GM19238 (cell line): ENCODE measurements at regions not wholly inside any gene's neighbourhood (a gene's known extent, or its start where the extent isn't known, plus 50 kb on each side); places are given as distances from the start of the nearest gene placed in this dataset.
"Not testable (repeated sequence)": the region's sequence is repeated elsewhere in the genome, so short reads cannot be mapped to it uniquely, and the experiment has no call there.

ENCODE experiments used
- DNase-seq: peaks from one replicate; pipeline ENCODE4 v3.0.0; 2011; ENCODE audit warnings: low spot score; ENCODE audit not compliant: insufficient read length

GRCh38 chr7:25698451-25699113, 453.4 kb upstream of the NFE2L3 start:
- DNase-seq, result no peak

GRCh38 chr7:25700141-25700540, 451.9 kb upstream of the NFE2L3 start:
- not testable (repeated sequence) for DNase-seq

DNA sequence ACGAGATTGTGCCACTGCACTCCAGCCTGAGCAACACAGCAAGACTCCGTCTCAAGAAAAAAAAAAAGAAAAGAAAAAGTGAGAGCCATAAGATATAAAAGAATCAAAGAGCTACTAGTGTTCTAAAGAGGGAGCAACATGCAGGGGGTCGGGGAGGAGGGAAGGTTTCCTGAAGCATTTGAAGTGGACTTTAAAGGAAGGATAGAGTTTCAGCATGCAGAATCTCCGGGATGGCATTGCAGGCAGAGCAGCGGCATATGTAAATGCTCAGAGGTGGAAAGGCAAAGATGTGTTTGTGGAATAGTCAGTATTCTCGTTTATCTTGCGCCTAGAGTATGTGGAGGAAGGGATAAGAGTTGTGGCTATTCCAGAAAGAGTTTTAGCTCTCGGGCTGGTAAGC, 447.6 kb upstream of the NFE2L3 start:
- no peak for DNase-seq

DNA sequence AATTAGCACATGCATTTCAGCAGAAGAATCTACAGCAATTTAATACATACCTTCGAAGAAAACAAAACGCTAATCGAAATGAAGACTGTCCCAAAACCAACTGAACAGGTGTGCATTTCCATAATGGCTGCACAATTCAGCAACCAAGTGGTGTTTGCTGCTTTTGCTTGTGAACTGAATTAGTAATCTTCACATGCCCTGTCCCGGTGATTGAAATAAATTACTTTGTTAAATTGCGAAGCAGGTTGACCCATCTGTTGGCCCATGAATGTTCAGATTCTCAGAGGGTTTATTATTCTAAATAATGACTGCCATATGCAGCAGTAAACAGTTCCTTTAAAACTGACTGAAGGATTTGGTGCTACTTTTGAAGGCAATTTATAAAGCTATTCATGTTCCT, 445.2 kb upstream of the NFE2L3 start:
- DNase-seq, result no peak

DNA sequence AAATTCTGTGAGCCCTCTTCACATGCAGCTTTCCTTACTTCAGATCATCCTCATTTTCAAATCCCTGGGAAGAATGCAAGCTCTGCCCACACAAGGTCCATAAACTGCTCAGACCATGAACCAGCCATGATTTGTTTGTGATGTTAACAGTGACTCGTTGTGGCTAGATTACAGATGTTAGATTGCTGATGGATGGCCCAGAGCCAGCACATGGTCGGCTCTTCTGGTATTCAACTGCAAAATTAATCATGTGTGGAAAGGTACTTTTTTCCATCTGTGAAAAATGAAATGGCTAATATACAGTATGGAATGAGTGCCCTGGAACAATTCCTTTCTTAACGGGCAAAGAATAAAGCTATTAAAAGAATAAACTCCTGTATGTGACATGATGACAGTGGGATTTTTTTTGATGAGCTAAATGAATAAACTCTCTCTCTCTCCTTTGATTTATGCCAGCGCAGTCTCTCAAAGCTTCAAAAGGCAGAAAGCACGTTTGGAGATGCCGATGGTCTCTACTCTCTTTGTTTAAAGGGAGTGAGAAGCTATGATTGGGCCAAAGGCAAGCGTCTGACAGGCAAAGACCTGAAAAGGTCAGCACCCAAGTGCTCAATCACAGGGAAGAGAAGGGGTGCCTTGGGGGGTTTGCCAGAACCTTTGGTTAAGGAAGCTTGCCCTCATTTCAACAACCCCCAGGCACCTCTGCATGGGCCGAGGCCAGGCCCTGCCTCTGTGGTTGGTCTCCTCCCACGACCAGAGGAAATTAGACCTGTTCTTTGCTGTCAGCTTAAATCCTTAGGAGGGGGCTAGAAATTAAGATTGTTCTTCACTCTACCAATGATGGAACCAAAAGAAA, 444.0 kb upstream of the NFE2L3 start:
- no peak for DNase-seq

- no peak for DNase-seq
These were observed 441.0 kb upstream of the NFE2L3 start for GRCh38 chr7:25710959-25711358.

GRCh38 chr7:25711940-25712339, 440.1 kb upstream of the NFE2L3 start:
- no peak for DNase-seq

GRCh38 chr7:25712500-25712899, 439.5 kb upstream of the NFE2L3 start:
- DNase-seq, result no peak

DNA sequence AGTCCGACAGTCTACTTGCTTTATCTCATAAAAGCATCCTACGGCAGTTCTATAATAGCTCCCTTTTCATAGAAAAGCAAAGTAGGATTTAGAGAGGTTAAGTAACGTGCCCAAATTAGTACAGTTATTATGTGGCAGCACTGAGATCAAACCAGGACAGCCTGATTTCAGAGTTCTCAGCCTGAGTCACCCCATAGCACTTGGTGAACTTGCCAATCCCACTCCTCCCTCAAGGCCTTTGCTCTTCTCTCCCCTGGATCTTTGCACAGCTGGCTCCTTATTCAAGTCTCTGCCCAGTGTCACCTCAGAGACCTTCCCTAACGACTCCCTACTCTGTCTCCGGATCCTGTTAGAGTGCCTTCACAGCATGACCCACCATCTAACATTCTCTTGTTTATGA, 438.0 kb upstream of the NFE2L3 start:
- no peak for DNase-seq

- no peak for DNase-seq
These were observed 435.6 kb upstream of the NFE2L3 start for GRCh38 chr7:25716421-25716820.

GRCh38 chr7:25718596-25718995, 433.4 kb upstream of the NFE2L3 start:
- no peak for DNase-seq

DNA sequence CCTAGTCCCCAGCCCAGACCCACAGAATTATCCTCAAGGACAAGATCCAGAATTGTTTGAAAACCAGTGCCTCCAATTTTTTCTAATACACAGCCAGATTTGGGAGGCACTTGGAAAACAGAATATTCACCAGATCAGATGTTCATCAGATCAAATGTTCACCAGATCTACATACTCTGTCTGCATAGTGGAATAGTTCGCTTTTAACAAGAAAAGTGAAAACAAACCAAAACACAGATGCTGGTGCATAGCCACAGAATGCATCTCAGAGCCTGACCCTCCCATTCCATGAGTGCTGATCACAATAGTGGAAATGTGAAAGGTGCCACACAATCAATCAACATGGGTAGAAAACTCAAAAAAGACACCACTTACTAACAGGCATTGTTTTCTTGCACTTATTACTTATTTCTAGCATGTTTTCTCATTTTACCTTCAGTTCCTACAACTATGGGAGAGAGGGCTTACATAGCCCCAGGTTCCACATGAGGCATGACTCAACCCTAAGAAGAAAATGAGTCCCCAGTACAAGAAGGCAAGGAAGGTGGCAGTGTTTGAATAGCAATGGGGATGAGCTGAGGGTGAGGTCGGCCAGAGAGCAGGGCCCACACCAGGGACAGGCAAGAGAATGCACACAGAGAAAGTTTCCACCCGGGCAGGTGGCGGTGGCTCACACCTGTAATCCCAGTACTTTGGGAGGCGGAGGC, 432.7 kb upstream of the NFE2L3 start:
- no peak for DNase-seq

DNA sequence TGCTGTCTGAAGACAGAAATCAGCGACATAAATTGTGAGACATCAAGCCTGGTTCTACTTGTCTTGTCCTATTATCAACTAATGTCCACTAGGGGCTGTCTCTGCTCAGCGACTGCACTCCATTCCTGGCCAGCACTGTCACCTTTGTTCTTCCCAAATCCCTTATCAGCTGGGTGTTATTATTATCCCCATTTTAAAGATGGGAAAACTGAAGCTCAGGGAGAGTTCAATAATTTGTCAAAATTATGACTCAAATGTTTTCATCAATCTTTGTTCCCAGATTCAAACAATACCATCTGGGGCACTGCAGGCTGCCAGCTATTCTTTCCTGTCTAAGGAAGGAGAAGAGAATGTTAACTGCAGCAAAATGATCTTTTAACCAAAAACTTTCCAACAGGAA, 431.6 kb upstream of the NFE2L3 start:
- DNase-seq, result no peak

- no peak for DNase-seq
These were observed 429.1 kb upstream of the NFE2L3 start for GRCh38 chr7:25722856-25723255.

GRCh38 chr7:25725451-25725850, 426.5 kb upstream of the NFE2L3 start:
- DNase-seq, result no peak

GRCh38 chr7:25726170-25726780, 425.7 kb upstream of the NFE2L3 start:
- DNase-seq, result no peak

- DNase-seq, result no peak
These were observed 425.2 kb upstream of the NFE2L3 start for GRCh38 chr7:25726781-25727311.

GRCh38 chr7:25727446-25727845, 424.6 kb upstream of the NFE2L3 start:
- DNase-seq, result no peak

- DNase-seq, result no peak
These were observed 424.1 kb upstream of the NFE2L3 start for GRCh38 chr7:25727876-25728275.

DNA sequence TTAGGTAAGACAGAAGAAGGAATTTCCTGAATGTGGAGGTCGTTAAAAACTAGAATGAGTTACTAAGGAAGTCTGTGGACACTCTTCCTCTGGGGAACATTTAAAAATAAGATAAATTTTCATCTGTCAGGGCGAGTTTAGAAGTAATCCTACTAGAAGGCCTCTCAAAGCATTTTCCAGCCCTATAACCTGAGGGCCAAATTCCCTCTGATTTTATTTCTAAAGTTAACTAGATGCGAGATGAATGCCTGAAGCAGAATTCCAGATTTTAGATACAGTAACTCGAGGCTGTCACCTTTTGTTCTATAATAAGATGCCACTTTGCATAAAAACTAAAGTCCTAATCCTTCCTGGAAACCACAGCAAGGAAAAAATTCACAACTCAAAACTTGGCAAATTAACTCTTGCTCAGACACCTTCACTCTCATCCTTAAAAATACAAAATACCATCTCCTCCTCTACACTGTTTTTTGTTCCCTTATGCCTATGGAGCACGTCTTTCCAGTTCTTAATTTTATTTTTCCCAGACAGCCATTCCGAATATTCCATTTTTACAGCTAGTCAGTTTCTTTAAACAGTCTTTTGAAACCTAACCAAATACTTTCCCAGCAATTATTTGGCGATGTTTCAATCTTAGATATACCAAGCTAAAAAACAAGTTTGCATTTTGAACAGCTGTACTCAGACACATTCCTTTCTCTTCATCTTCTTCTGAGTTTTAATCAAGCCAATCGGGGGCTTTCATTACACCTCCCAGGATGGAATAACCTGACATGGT, 420.7 kb upstream of the NFE2L3 start:
- no peak for DNase-seq

DNA sequence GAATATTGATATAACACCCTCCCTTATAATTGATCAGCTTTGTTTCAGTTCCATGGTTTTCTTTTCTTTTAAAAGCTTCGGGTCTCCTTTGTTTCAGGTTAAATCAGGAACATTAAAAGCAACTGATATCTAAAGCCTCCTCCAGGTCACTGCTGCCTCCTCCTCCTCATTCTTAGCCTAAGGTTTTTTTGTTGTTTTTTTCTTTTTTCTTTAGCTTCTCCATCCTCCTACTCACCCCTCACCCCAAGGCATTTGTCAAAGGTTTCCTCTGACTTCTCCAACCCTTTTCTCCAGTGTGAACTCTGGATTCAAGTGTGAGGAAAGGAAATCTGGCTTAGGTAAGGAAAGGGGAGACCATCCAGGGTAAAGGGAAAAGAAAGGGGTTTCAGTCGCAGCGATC, 420.2 kb upstream of the NFE2L3 start:
- DNase-seq, result no peak
